Loucy (cell line): ENCODE measurements at regions not wholly inside any gene's neighbourhood (a gene's known extent, or its start where the extent isn't known, plus 50 kb on each side); places are given as distances from the start of the nearest gene placed in this dataset.

Experiments
- CTCF ChIP-seq: fragments of 200-600 bp; sonication (generic); conservative IDR thresholded peaks from 2 replicates; pipeline ENCODE4 v1.5.1; 2014; ENCODE audit warnings: mild to moderate bottlenecking, antibody characterized with exemption, low read length
- EZH2phosphoT487 ChIP-seq: fragments of 200-600 bp; IDR thresholded peaks from 2 replicates; pipeline ENCODE4 v1.6.1; 2018; ENCODE audit warnings: antibody characterized with exemption, mild to moderate bottlenecking, moderate library complexity, borderline replicate concordance

- TF ChIP-seq CTCF (no peak), EZH2phosphoT487 (no peak)
These were observed 58.3 kb downstream of the FRMPD3 start for GRCh38 chrX:107507744-107508117.
